ENCODE measurements at regions not wholly inside any gene's neighbourhood (a gene's known extent, or its start where the extent isn't known, plus 50 kb on each side); places are given as distances from the start of the nearest gene placed in this dataset.

DNA sequence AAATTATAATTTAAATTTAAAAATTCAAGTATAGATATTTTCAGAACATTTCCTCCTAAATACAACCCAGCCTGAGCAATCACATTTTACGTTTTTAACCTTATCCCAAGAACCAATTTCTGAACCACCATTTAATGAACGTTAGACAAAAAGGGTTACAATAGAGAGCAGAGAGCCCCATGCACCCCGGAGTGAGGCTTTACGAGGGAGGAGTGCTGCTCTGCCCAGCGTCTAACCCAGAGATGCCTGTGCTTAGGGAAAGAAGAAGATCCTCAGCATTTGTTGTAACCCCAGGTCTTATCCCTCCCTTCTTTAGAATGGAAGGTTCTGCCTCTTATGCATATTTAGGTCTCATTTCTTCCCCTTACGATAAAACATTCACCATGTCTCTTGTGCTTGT, 169.1 kb downstream of the ICE1 start:
- DNase-seq (ENCODE audit: low read depth) = no peak

- no peak for DNase-seq (ENCODE audit: low read depth)
Observed at GRCh38 chr5:5589857-5590256, 167.4 kb downstream of the ICE1 start.

DNA sequence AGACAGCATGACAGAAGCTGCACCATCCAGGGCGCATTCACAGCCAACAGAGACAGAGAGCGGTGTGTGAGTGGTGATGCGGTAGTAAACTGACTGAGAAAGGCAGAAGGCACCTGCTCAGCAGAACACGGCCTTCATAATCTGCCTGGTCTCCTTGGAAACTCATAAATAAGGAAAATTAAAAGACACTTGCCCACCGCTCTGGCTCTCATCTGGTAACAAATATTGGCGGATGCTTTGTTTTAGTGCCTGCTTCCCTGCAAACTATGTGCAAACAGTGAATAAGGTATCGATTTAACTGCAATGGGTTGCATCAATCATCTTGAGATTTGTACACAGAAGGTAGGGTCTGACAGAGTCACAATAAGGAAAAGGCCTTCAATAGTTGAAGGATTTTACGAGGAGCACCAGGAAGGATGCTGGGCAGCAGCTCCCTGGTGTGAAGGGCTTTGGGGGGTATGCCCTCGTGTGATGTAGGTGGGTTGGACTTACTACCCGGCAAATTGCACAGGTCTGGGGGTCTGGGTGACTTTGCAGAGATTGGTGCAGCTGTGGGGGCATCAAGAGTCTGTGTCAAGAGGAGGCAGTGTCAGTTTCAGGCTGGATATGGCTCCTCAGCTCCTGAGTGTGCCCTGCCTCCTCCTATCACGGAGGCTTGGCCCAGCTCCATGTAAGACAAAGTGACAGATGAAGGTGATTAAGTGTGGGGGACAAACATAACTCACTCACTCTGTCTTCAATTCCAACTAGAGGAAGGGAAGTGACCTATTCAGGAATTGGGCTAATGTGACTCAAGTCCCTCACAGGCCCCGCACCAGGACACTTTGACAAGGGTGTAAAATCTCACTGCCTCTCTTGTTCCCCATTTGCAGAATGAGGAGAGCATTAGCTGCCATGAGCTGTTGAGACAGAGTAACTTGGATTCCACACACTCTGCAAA, 166.7 kb downstream of the ICE1 start:
- no peak for DNase-seq (ENCODE audit: low read depth)

GRCh38 chr5:5588386-5588785, 165.9 kb downstream of the ICE1 start:
- no peak for DNase-seq (ENCODE audit: low read depth)

- DNase-seq (ENCODE audit: low read depth) = no peak
Observed at GRCh38 chr5:5587474-5587873, 165.0 kb downstream of the ICE1 start.

DNA sequence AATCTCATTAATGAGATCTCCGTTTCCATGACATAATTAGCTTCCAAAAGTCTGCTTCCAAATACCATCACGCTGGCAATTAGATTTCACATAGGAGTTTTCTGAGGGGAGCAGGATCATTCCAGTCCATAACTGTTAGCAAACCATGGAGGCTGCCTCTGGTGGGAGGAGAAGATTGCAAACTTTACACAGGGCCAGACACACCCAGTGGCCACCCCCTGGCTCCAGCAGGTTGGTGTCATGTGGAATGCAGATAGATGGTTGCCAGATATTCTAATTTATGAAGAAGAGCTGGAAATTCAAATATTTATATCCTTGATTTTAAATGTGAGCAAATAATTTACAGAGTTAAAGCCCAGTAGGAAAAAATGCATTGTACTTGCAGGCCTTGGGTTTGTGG, 164.2 kb downstream of the ICE1 start:
- DNase-seq (ENCODE audit: low read depth) = no peak

- no peak for DNase-seq (ENCODE audit: low read depth)
Observed at GRCh38 chr5:5585751-5586341, 163.4 kb downstream of the ICE1 start.

- no peak for DNase-seq (ENCODE audit: low read depth)
Observed at GRCh38 chr5:5584751-5585150, 162.3 kb downstream of the ICE1 start.

- DNase-seq (ENCODE audit: low read depth) = no peak
Observed at GRCh38 chr5:5584236-5584745, 161.8 kb downstream of the ICE1 start.

- DNase-seq (ENCODE audit: low read depth) = no peak
Observed at GRCh38 chr5:5583832-5584231, 161.4 kb downstream of the ICE1 start.

DNA sequence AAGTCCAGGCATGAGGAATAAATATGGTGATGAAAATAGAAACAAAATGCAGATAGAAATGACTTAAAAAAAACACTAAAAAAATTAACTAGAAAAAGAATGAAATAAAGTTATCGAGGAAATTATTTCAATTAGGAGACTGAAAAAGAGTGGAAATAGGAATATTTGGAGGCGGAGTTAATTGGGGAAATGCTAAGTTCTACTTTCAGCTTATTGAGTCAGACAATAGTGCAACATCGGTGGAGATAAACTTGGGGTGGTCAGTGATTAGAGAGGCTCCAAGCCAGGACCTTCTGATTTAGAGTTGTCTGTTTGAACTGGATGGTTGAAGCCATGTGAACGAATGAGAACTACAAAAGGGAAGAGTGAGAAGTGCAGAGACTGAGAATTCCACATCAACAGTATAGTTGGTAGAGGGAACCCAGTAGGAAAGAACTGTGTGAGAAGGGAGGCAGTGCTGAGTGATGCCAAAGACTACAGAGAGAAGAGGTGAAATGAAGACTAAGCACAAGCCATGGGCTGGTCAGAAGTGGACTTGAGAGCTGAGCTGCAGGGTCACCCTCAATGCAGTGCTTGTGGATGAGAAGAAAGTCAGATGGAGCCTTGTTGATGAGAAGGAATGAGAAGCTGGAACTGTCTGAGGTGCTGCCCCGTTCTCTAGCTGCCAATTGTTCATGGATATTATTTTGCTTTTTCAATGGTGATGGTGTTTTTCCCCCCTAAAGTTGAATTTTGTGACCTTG, 160.7 kb downstream of the ICE1 start:
- DNase-seq (ENCODE audit: low read depth) = no peak

- DNase-seq (ENCODE audit: low read depth) = no peak
Observed at GRCh38 chr5:5581080-5581479, 158.6 kb downstream of the ICE1 start.

DNA sequence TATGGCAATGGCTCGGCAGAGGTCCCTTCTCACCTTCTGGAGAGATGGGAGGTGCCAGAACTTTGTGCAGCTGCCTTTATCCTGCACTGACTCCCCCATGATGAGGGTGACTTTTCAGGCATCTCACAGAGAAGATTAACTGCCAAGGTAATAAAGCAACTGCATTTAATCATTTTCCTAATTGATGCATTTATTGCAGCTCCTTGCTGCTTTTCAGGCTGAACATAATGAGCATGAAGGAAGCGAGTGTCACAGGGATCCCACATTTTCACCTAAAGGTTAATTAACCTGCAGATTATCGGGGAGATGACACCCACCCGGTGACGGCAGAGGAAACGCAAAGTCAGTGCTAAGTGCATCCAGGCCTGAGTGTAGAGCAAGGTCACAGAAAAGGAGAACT, 154.3 kb downstream of the ICE1 start:
- DNase-seq (ENCODE audit: low read depth) = no peak

DNA sequence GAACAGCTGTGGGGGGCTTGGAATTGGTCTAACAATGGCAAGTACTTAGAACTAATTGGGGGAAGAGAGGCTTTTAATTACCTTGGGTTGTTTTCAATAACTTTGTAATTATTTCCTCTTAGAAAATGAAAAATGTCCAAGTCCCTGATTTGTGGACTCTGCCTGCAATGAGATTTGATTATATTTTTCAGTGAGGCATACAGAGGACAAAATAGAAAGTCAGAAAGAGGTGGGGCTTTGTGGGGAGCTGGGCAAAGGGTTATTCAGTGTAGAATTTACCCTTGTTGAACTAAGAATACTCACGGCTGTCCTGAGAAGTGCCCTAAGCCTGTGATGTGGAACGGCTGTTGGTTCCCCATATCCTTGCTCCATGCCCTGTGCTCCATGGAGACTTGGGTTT, 153.0 kb downstream of the ICE1 start:
- DNase-seq (ENCODE audit: low read depth) = no peak

GRCh38 chr5:5573798-5574380, 151.4 kb downstream of the ICE1 start:
- no peak for DNase-seq (ENCODE audit: low read depth)

GRCh38 chr5:5572976-5573797, 150.7 kb downstream of the ICE1 start:
- DNase-seq (ENCODE audit: low read depth) = no peak

- peak; percentile 4 for DNase-seq (ENCODE audit: low read depth)
Observed at GRCh38 chr5:5572010-5572865, 149.8 kb downstream of the ICE1 start.

- DNase-seq (ENCODE audit: low read depth) = no peak
Observed at GRCh38 chr5:5570646-5571045, 148.2 kb downstream of the ICE1 start.

GRCh38 chr5:5564898-5565297, 142.4 kb downstream of the ICE1 start:
- no peak for DNase-seq (ENCODE audit: low read depth)

DNA sequence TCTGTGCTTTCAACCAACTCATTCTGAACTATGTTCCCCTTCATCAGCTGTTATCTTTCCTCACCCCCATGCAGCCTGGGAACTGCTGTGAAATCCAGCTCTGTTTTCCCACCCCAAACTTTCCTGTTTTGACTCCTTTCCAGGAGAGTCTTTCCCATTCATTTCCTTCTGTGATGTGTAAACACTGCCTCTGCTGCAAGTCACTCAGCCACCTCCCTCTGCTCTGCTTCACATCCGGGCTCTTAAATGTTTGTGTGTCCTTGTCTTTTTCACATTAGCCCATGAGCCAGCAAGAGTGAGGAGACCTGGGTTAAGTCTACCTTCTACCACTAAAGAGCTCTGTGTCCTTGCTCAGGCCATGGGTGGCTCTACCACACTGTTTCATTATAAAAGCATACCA, 137.5 kb downstream of the ICE1 start:
- no peak for DNase-seq (ENCODE audit: low read depth)

All from RPMI7951 (cell line).